Thymus (tissue), 11 donors: ENCODE measurements at regions not wholly inside any gene's neighbourhood (a gene's known extent, or its start where the extent isn't known, plus 50 kb on each side); places are given as distances from the start of the nearest gene placed in this dataset.

Experiments
- DNase-seq, 9 donors: peaks; one replicate each; pipeline ENCODE4 v3.0.0-alpha.2; 2013; ENCODE audit warnings: low spot score in 9 of 9, low read depth in 6 of 9, missing footprints in 1 of 9
- H3K27ac ChIP-seq, 2 donors: one replicate each; pipeline ENCODE4 v1.5.1; 2013; ENCODE audit warnings: control low read depth in 1 of 2, low read depth in 1 of 2, low read length in 1 of 2, mild to moderate bottlenecking in 1 of 2, moderate library complexity in 1 of 2
- H3K27me3 ChIP-seq, 2 donors: one replicate each; pipeline ENCODE4 v1.5.1; 2013; ENCODE audit warnings: low read length in 1 of 2; ENCODE audit not compliant: control insufficient read depth in 2 of 2, insufficient read depth in 1 of 2
- H3K36me3 ChIP-seq, 2 donors: one replicate each; pipeline ENCODE4 v1.5.1; 2013; ENCODE audit warnings: low read length in 1 of 2, mild to moderate bottlenecking in 1 of 2, moderate library complexity in 1 of 2; ENCODE audit not compliant: control insufficient read depth in 2 of 2, insufficient read depth in 2 of 2
- H3K4me1 ChIP-seq, 2 donors: one replicate each; pipeline ENCODE4 v1.5.1; 2013; ENCODE audit warnings: low read length in 2 of 2; ENCODE audit not compliant: control insufficient read depth in 2 of 2, insufficient read depth in 2 of 2
- H3K4me3 ChIP-seq, 2 donors: one replicate each; pipeline ENCODE4 v1.5.1; 2013; ENCODE audit warnings: low read length in 2 of 2, control low read depth in 1 of 2, mild to moderate bottlenecking in 1 of 2
- H3K9me3 ChIP-seq, 2 donors: one replicate each; pipeline ENCODE4 v1.5.1; 2013; ENCODE audit warnings: low read length in 1 of 2, mild to moderate bottlenecking in 1 of 2; ENCODE audit not compliant: control insufficient read depth in 2 of 2, insufficient read depth in 1 of 2
- WGBS: extraction: QIAGEN DNeasy Blood & Tissue Kit; methylation state at CpG from one replicate; pipeline ENCODE4 v1.1.7; 2013; 5-methylcytosine and 5-hydroxymethylcytosine counted together
- donor health status: healthy.

GRCh38 chr2:66684289-66684688 lies 249.4 kb downstream of the MEIS1 start:
- H3K9me3 ChIP-seq = no peaks in the 10 kb centered on the region
- H3K36me3 ChIP-seq = no peaks in the 10 kb centered on the region
- no peaks in the 10 kb centered on the region for H3K4me1 ChIP-seq
- H3K27ac ChIP-seq = no peak overlapping the region
- no peak for DNase-seq
- no peak overlapping the region for H3K4me3 ChIP-seq
- no peaks in the 10 kb centered on the region for H3K27me3 ChIP-seq
- WGBS = 97% methylated on average over 2 of the region's 2 CpGs

GRCh38 chr2:66686755-66687154 lies 251.8 kb downstream of the MEIS1 start:
- Histone ChIP-seq H3K4me3 (no peak overlapping the region), H3K27ac (no peak overlapping the region), H3K27me3 (no peaks in the 10 kb centered on the region), H3K36me3 (no peaks in the 10 kb centered on the region), H3K9me3 (no peaks in the 10 kb centered on the region), H3K4me1 (no peaks in the 10 kb centered on the region)
- no peak for DNase-seq
- 93% methylated on average over 2 of the region's 2 CpGs for WGBS

- no peak for DNase-seq
- Histone ChIP-seq H3K4me1 (no peaks in the 10 kb centered on the region), H3K27ac (no peak overlapping the region), H3K36me3 (no peaks in the 10 kb centered on the region), H3K9me3 (no peaks in the 10 kb centered on the region), H3K27me3 (no peaks in the 10 kb centered on the region), H3K4me3 (no peak overlapping the region)
- WGBS = 94% methylated on average over 8 of the region's 8 CpGs
Observed at GRCh38 chr2:66688951-66689350, 254.0 kb downstream of the MEIS1 start.

- 95% methylated on average over 5 of the region's 5 CpGs for WGBS
- no peaks in the 10 kb centered on the region for H3K4me1 ChIP-seq
- no peak overlapping the region for H3K27ac ChIP-seq
- DNase-seq = no peak
- no peaks in the 10 kb centered on the region for H3K9me3 ChIP-seq
- H3K4me3 ChIP-seq = no peak overlapping the region
- H3K27me3 ChIP-seq = no peaks in the 10 kb centered on the region
- no peaks in the 10 kb centered on the region for H3K36me3 ChIP-seq
Observed at GRCh38 chr2:66689456-66690051, 254.6 kb downstream of the MEIS1 start.

GRCh38 chr2:66691031-66691965 lies 256.4 kb downstream of the MEIS1 start:
- Histone ChIP-seq H3K9me3 (no peaks in the 10 kb centered on the region), H3K27me3 (no peaks in the 10 kb centered on the region), H3K4me1 (no peaks in the 10 kb centered on the region), H3K36me3 (no peaks in the 10 kb centered on the region), H3K4me3 (no peak overlapping the region), H3K27ac (no peak overlapping the region)
- DNase-seq = no peak
- 86% methylated on average over 10 of the region's 10 CpGs for WGBS

GRCh38 chr2:66692521-66693054 lies 257.7 kb downstream of the MEIS1 start:
- Histone ChIP-seq H3K4me1 (no peaks in the 10 kb centered on the region), H3K27ac (no peak overlapping the region)
- no peak for DNase-seq

GRCh38 chr2:66693076-66693965 lies 258.4 kb downstream of the MEIS1 start:
- no peak overlapping the region for H3K4me3 ChIP-seq
- DNase-seq = no peak
- 97% methylated on average over 4 of the region's 4 CpGs for WGBS
- no peaks in the 10 kb centered on the region for H3K27me3 ChIP-seq
- H3K4me1 ChIP-seq = no peaks in the 10 kb centered on the region
- no peak overlapping the region for H3K27ac ChIP-seq
- no peaks in the 10 kb centered on the region for H3K36me3 ChIP-seq
- H3K9me3 ChIP-seq = no peaks in the 10 kb centered on the region

More at GRCh38 chr2:66692521-66693054, 257.7 kb downstream of the MEIS1 start:
- Histone ChIP-seq H3K36me3 (no peaks in the 10 kb centered on the region), H3K9me3 (no peaks in the 10 kb centered on the region), H3K4me3 (no peak overlapping the region), H3K27me3 (no peaks in the 10 kb centered on the region)
- WGBS = 96% methylated on average over 7 of the region's 7 CpGs

- 93% methylated on average over 4 of the region's 4 CpGs for WGBS
- H3K27ac ChIP-seq = no peak overlapping the region
Observed at GRCh38 chr2:66694087-66694860, 259.3 kb downstream of the MEIS1 start.

More at GRCh38 chr2:66694087-66694860, 259.3 kb downstream of the MEIS1 start:
- no peaks in the 10 kb centered on the region for H3K4me1 ChIP-seq
- no peaks in the 10 kb centered on the region for H3K27me3 ChIP-seq
- no peak overlapping the region for H3K4me3 ChIP-seq
- no peak for DNase-seq
- no peaks in the 10 kb centered on the region for H3K9me3 ChIP-seq
- no peaks in the 10 kb centered on the region for H3K36me3 ChIP-seq
